OCI-LY7 (cell line): ENCODE measurements at regions not wholly inside any gene's neighbourhood (a gene's known extent, or its start where the extent isn't known, plus 50 kb on each side); places are given as distances from the start of the nearest gene placed in this dataset.

Experiments used
- BruUV-seq: library from RNA; stranded (reverse); fragments of 400-500 nt; replicated peaks from 2 replicates; lab custom pipeline; 2021; lab: Mats Ljungman, UMichigan
- CTCF ChIA-PET: fragments of 300-600 bp; sonication (Branson Sonifier 250); formaldehyde crosslinking; loops from one replicate; lab custom pipeline; 2022; ENCODE audit warnings: antibody characterized with exemption; ENCODE audit not compliant: unreplicated experiment; lab: Charles Lee
- POLR2A ChIA-PET: fragments of 300-600 bp; sonication (Branson Sonifier 250); formaldehyde crosslinking; loops from one replicate; lab custom pipeline; 2022; ENCODE audit warnings: antibody characterized with exemption; lab: Charles Lee
- DNase-seq: peaks from one replicate; pipeline ENCODE4 v3.0.0-alpha.2; 2015; ENCODE audit warnings: low spot score
- H2AFZ ChIP-seq: fragments of 200-600 bp; sonication (generic), shearing (Covaris generic); 2 replicates; pipeline ENCODE4 v1.6.1; 2014; ENCODE audit warnings: mild to moderate bottlenecking, antibody characterized with exemption, low read length, moderate library complexity
- H3K27ac ChIP-seq: fragments of 200-600 bp; sonication (generic); 2 replicates; pipeline ENCODE4 v1.5.1; 2014; ENCODE audit warnings: mixed run types, low read depth, mild to moderate bottlenecking, moderate library complexity, low read length, inconsistent platforms; ENCODE audit not compliant: poor library complexity, severe bottlenecking
- H3K36me3 ChIP-seq: fragments of 200-600 bp; sonication (generic); 2 replicates; pipeline ENCODE4 v1.6.1; 2014; ENCODE audit warnings: mild to moderate bottlenecking, antibody characterized with exemption, low read length, moderate library complexity, mixed read lengths; ENCODE audit not compliant: insufficient read depth
- H3K4me1 ChIP-seq: fragments of 200-600 bp; sonication (generic); 2 replicates; pipeline ENCODE4 v1.5.1; 2014; ENCODE audit warnings: mild to moderate bottlenecking, low read length; ENCODE audit not compliant: insufficient read depth, poor library complexity, severe bottlenecking
- H3K4me2 ChIP-seq: fragments of 200-600 bp; sonication (generic); 2 replicates; pipeline ENCODE4 v1.6.1; 2014; ENCODE audit warnings: mild to moderate bottlenecking, low read length
- H3K4me3 ChIP-seq: fragments of 200-600 bp; sonication (generic); 2 replicates; pipeline ENCODE4 v1.5.1; 2014; ENCODE audit warnings: mild to moderate bottlenecking, low read depth, low read length; ENCODE audit not compliant: poor library complexity, severe bottlenecking
- H3K79me2 ChIP-seq: fragments of 200-600 bp; sonication (generic); 2 replicates; pipeline ENCODE4 v1.6.1; 2016; ENCODE audit warnings: low read depth, mild to moderate bottlenecking, low read length, moderate library complexity, mixed read lengths; ENCODE audit not compliant: insufficient read depth
- H3K9me2 ChIP-seq: fragments of 200-600 bp; sonication (generic); 2 replicates; pipeline ENCODE4 v1.6.1; 2016; ENCODE audit warnings: mild to moderate bottlenecking, low read length, mixed read lengths; ENCODE audit not compliant: insufficient read depth
- H3K9me3 ChIP-seq: fragments of 200-600 bp; sonication (generic); 2 replicates; pipeline ENCODE4 v1.6.1; 2014; ENCODE audit warnings: mild to moderate bottlenecking, mixed run types, low read length, mixed read lengths
- H4K20me1 ChIP-seq: fragments of 200-600 bp; sonication (generic); 2 replicates; pipeline ENCODE4 v1.6.1; 2014; ENCODE audit warnings: mild to moderate bottlenecking, antibody characterized with exemption, low read length, moderate library complexity, mixed read lengths; ENCODE audit not compliant: insufficient read depth
- CTCF ChIP-seq: fragments of 200-600 bp; sonication (generic); conservative IDR thresholded peaks from 2 replicates; pipeline ENCODE4 v1.5.1; 2014; ENCODE audit warnings: mild to moderate bottlenecking, antibody characterized with exemption, low read length, moderate library complexity, mixed read lengths
- EZH2phosphoT487 ChIP-seq: fragments of 200-600 bp; sonication (generic); IDR thresholded peaks from 2 replicates; pipeline ENCODE4 v1.6.1; 2018; ENCODE audit warnings: low read depth, borderline replicate concordance, mild to moderate bottlenecking, mixed run types, antibody characterized with exemption, low read length, moderate library complexity, mixed read lengths
- intact Hi-C: fragments of 100-400 bp; cut with micrococcal nuclease; formaldehyde crosslinking; loops from one replicate; pipeline ENCODE4 v1.10.0; 2022; ENCODE audit not compliant: unreplicated experiment

- no peak overlapping the region for H3K27ac ChIP-seq
- H3K4me3 ChIP-seq = no peak overlapping the region
- no peaks in the 10 kb centered on the region for H3K4me1 ChIP-seq
- intact Hi-C loops = no loop called here
- no peak for DNase-seq
- H3K9me3 ChIP-seq = no peaks in the 10 kb centered on the region
- no peaks in the 10 kb centered on the region for H4K20me1 ChIP-seq
- ChIA-PET CTCF (no interaction called here), POLR2A (no interaction called here)
- TF ChIP-seq EZH2phosphoT487 (no peak), CTCF (0 out of 2 replicates have a peak, but pooled peaks have one; percentile 18)
- no peak overlapping the region for H3K4me2 ChIP-seq
- H3K36me3 ChIP-seq = no peaks in the 10 kb centered on the region
- no peaks in the 10 kb centered on the region for H3K9me2 ChIP-seq
- no TSS peak for BruUV-seq
- no peak overlapping the region for H2AFZ ChIP-seq
- H3K79me2 ChIP-seq = no peaks in the 10 kb centered on the region
These were observed 614.6 kb downstream of the PCDH19 start for GRCh38 chrX:99795495-99795894.

GRCh38 chrX:99782516-99783040, 627.5 kb downstream of the PCDH19 start:
- Histone ChIP-seq H3K9me2 (no peaks in the 10 kb centered on the region), H3K79me2 (no peaks in the 10 kb centered on the region), H3K4me1 (no peaks in the 10 kb centered on the region), H4K20me1 (no peaks in the 10 kb centered on the region), H3K4me2 (no peak overlapping the region), H2AFZ (no peak overlapping the region), H3K9me3 (no peaks in the 10 kb centered on the region), H3K4me3 (no peak overlapping the region), H3K27ac (no peak overlapping the region), H3K36me3 (no peaks in the 10 kb centered on the region)
- DNase-seq = no peak
- BruUV-seq = no TSS peak
- POLR2A ChIA-PET = interaction anchor here (0.7 kb wide), 1 partner anchor 630 kb away, joined by 4 read pairs; no protein-coding TSS in a partner anchor
- intact Hi-C loops = no loop called here
- TF ChIP-seq EZH2phosphoT487 (no peak), CTCF (no peak)
- CTCF ChIA-PET = no interaction called here

GRCh38 chrX:99777912-99778311, 632.2 kb downstream of the PCDH19 start:
- no TSS peak for BruUV-seq
- intact Hi-C loops = no loop called here
- Histone ChIP-seq H3K4me1 (no peaks in the 10 kb centered on the region), H2AFZ (no peak overlapping the region), H3K4me2 (no peak overlapping the region), H3K9me2 (no peaks in the 10 kb centered on the region), H3K79me2 (no peaks in the 10 kb centered on the region), H3K27ac (no peak overlapping the region), H3K4me3 (no peak overlapping the region), H4K20me1 (no peaks in the 10 kb centered on the region), H3K9me3 (no peaks in the 10 kb centered on the region), H3K36me3 (no peaks in the 10 kb centered on the region)
- ChIA-PET CTCF (no interaction called here), POLR2A (no interaction called here)
- TF ChIP-seq EZH2phosphoT487 = no peak
- TF ChIP-seq CTCF = no peak
- DNase-seq = no peak
